ENCODE measurements at regions not wholly inside any gene's neighbourhood (a gene's known extent, or its start where the extent isn't known, plus 50 kb on each side); places are given as distances from the start of the nearest gene placed in this dataset.
"Not testable (repeated sequence)": the region's sequence is repeated elsewhere in the genome, so short reads cannot be mapped to it uniquely, and the experiment has no call there.

GRCh38 chr3:191074511-191074910, 124.5 kb upstream of the OSTN start:
- DNase-seq, result no peak

GRCh38 chr3:191070762-191071403, 128.2 kb upstream of the OSTN start:
- DNase-seq, result no peak

GRCh38 chr3:191070201-191070600, 128.8 kb upstream of the OSTN start:
- DNase-seq, result no peak

- DNase-seq, result no peak
Observed at GRCh38 chr3:191068946-191069813, 129.9 kb upstream of the OSTN start.

GRCh38 chr3:191066669-191067068, 132.4 kb upstream of the OSTN start:
- DNase-seq, result no peak

GRCh38 chr3:191065181-191065805, 133.7 kb upstream of the OSTN start:
- no peak for DNase-seq

- peak; percentile 30 for DNase-seq
Observed at GRCh38 chr3:191051037-191051436, 148.0 kb upstream of the OSTN start.

GRCh38 chr3:191047930-191048329, 151.1 kb upstream of the OSTN start:
- DNase-seq, result no peak

GRCh38 chr3:191030929-191031328, 168.1 kb upstream of the OSTN start:
- DNase-seq, result no peak

- no peak for DNase-seq
Observed at GRCh38 chr3:191030491-191030890, 168.0 kb upstream of the GMNC start.

GRCh38 chr3:191026746-191027145, 164.3 kb upstream of the GMNC start:
- DNase-seq, result no peak

- no peak for DNase-seq
Observed at GRCh38 chr3:191020730-191021396, 158.4 kb upstream of the GMNC start.

- DNase-seq, result no peak
Observed at GRCh38 chr3:191019855-191020254, 157.4 kb upstream of the GMNC start.

- not testable (repeated sequence) for DNase-seq
Observed at GRCh38 chr3:191015960-191016359, 153.5 kb upstream of the GMNC start.

GRCh38 chr3:191008074-191008473, 145.6 kb upstream of the GMNC start:
- no peak for DNase-seq

GRCh38 chr3:191005790-191006189, 143.3 kb upstream of the GMNC start:
- DNase-seq, result no peak

- no peak for DNase-seq
Observed at GRCh38 chr3:191003742-191004141, 141.2 kb upstream of the GMNC start.

- DNase-seq, result no peak
Observed at GRCh38 chr3:190996181-190996775, 133.8 kb upstream of the GMNC start.

GRCh38 chr3:190995156-190995555, 132.7 kb upstream of the GMNC start:
- DNase-seq, result no peak

- DNase-seq, result no peak
Observed at GRCh38 chr3:190990898-190991297, 128.4 kb upstream of the GMNC start.

- DNase-seq, result no peak
Observed at GRCh38 chr3:190989218-190989617, 126.7 kb upstream of the GMNC start.

GRCh38 chr3:190988102-190988501, 125.6 kb upstream of the GMNC start:
- no peak for DNase-seq

All from NCI-H1694 treated with DMSO at 0.1 percent for 48 hours (cell line).